Forelimb muscle (tissue), 1 donor: ENCODE measurements at regions not wholly inside any gene's neighbourhood (a gene's known extent, or its start where the extent isn't known, plus 50 kb on each side); places are given as distances from the start of the nearest gene placed in this dataset.
"Not testable (repeated sequence)": the region's sequence is repeated elsewhere in the genome, so short reads cannot be mapped to it uniquely, and the experiment has no call there.

Source experiments
- DNase-seq: peaks from one replicate; pipeline ENCODE4 v3.0.0-alpha.2; 2013; ENCODE audit warnings: low read depth

- DNase-seq: not testable (repeated sequence)
Observed at GRCh38 chr7:150193866-150194265, 129.3 kb upstream of the LRRC61 start.
